ENCODE measurements at regions not wholly inside any gene's neighbourhood (a gene's known extent, or its start where the extent isn't known, plus 50 kb on each side); places are given as distances from the start of the nearest gene placed in this dataset.

DNA sequence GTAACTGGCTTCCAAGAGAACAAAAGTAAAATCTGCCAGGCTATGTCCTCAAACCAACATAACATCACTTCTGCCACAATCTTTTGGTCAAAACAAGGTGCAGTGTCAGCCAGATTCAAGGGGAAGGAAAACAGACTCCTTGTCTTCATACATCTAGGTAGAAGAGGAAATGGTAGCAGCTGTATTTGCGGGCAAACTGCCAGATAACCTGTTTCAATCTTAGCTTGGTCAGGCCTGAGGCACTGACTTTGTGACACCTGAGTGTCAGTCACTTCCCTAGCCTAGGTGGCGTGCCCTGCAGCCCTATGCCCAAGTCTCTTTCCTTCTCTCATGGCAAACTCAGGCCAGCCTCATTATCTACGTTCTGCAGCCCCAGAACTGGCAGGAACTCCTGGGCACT lies 146.2 kb upstream of the JADE1 start:
- TF ChIP-seq CTCF (conservative IDR thresholded peaks at IDR 0.05; ENCODE audit: low read length) (no peak), EZH2phosphoT487 (IDR thresholded peaks at IDR 0.05; ENCODE audit: borderline replicate concordance) (no peak)
